H1 (cell line): ENCODE measurements at regions not wholly inside any gene's neighbourhood (a gene's known extent, or its start where the extent isn't known, plus 50 kb on each side); places are given as distances from the start of the nearest gene placed in this dataset.

ENCODE experiments used
- ASH2L ChIP-seq: fragments of 200-600, 300-600 bp; sonication (generic); IDR thresholded peaks from one replicate; pipeline ENCODE4 v1.7.1; 2017; ENCODE audit warnings: low read length
- CBX8 ChIP-seq: fragments of 300-800, 300-1000 bp; sonication (generic); IDR thresholded peaks from 2 replicates; pipeline ENCODE4 v1.7.1; 2016; ENCODE audit warnings: low read depth, low read length, borderline replicate concordance
- CHD7 ChIP-seq: fragments of 300-600 bp; sonication (generic); IDR thresholded peaks from 2 replicates; pipeline ENCODE4 v1.7.1; 2012; ENCODE audit warnings: low read length, moderate library complexity, mild to moderate bottlenecking, inconsistent platforms; ENCODE audit not compliant: insufficient replicate concordance
- GABPA ChIP-seq: IDR thresholded peaks from 2 replicates; pipeline ENCODE4 v1.6.1; 2011; ENCODE audit warnings: mild to moderate bottlenecking, low read length, moderate library complexity, borderline replicate concordance; ENCODE audit not compliant: insufficient read depth
- RFX5 ChIP-seq: IDR thresholded peaks from 2 replicates; pipeline ENCODE4 v1.6.1; 2011; ENCODE audit warnings: low read depth, low read length, improper control_type of control experiment, borderline replicate concordance
- RXRA ChIP-seq: IDR thresholded peaks from 2 replicates; pipeline ENCODE4 v1.6.1; 2011; ENCODE audit warnings: low read depth, mild to moderate bottlenecking, low read length, moderate library complexity; ENCODE audit not compliant: insufficient read depth
- SP2 ChIP-seq: IDR thresholded peaks from 2 replicates; pipeline ENCODE4 v1.6.1; 2012; ENCODE audit warnings: mild to moderate bottlenecking, low read length, inconsistent platforms
- SRF ChIP-seq: IDR thresholded peaks from 2 replicates; pipeline ENCODE4 v1.6.1; 2011; ENCODE audit warnings: mild to moderate bottlenecking, low read depth, low read length, moderate library complexity
- TBP ChIP-seq: IDR thresholded peaks from 2 replicates; pipeline ENCODE4 v1.6.1; 2011; ENCODE audit warnings: low read depth, low read length, improper control_type of control experiment
- TF ChIP-seq, protein P1 (sequence below): IDR thresholded peaks from 2 replicates; pipeline ENCODE4 v1.6.1; 2011; ENCODE audit warnings: low read length, improper control_type of control experiment

DNA sequence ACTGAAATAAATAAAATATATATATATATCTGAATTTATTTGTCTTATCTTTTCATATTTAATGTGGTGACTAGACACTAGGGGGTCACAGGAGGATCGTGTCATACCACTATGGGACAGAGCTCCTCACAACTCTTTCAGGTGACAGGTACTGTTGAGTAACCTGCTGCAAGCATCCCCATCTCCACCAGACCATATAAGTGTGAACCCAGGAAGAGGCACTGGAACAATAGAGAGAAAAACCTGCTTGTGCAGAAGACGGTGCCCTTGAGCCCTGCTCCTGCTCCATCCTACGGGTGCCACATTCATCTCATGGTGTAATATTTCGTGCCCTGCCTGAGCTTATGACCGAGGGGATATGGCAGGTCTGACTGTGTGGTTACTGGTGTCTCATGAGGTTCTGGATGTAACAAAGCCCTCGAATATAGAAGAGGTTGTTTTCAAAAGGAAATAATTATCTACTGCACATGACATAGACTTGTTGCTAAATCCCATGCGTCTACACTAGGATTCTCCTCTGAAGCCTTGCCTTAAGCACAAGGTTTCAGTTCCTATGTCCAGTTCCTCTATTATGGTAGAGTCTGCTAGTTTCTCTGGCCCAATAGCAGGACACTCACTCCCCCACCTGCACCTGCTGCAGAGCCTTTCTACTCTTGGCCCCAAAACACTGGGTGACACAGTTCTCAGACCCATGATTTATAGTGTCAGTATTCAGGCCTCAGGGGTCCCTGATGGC, 70.4 kb downstream of the GGTLC2 start (continued):
- TF ChIP-seq CHD7 = no peak
- TF ChIP-seq RXRA = no peak
- TF ChIP-seq SRF = no peak
- no peak for TF ChIP-seq GABPA
- TF ChIP-seq SP2 = no peak
- TF ChIP-seq RFX5 = no peak
- no peak for TF ChIP-seq ASH2L
- no peak for TF ChIP-seq CBX8
- TF ChIP-seq, protein P1, sequence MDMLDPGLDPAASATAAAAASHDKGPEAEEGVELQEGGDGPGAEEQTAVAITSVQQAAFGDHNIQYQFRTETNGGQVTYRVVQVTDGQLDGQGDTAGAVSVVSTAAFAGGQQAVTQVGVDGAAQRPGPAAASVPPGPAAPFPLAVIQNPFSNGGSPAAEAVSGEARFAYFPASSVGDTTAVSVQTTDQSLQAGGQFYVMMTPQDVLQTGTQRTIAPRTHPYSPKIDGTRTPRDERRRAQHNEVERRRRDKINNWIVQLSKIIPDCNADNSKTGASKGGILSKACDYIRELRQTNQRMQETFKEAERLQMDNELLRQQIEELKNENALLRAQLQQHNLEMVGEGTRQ = no peak
- no peak for TF ChIP-seq TBP
